IMR-90 (cell line): ENCODE measurements at regions not wholly inside any gene's neighbourhood (a gene's known extent, or its start where the extent isn't known, plus 50 kb on each side); places are given as distances from the start of the nearest gene placed in this dataset.

Experiments
- ATAC-seq: fragments of 200-7000 bp; cut with Tn5 transposase; 2 replicates; pipeline ENCODE4 v1.9.1; 2020; ENCODE audit warnings: low read depth, mild to moderate bottlenecking, moderate library complexity
- BruUV-seq: library from RNA; stranded (reverse); fragments of 400-500 nt; replicated peaks from 2 replicates; lab custom pipeline; 2021; lab: Mats Ljungman, UMichigan
- CTCF ChIA-PET: fragments of 300-600 bp; formaldehyde crosslinking; extraction: SDS; loops from one replicate; lab custom pipeline; 2021; ENCODE audit warnings: antibody characterized with exemption; lab: Yijun Ruan, JAX
- POLR2A ChIA-PET: fragments of 300-600 bp; sonication (Branson Sonifier 250); formaldehyde crosslinking; loops from one replicate; lab custom pipeline; 2022; ENCODE audit warnings: antibody characterized with exemption; ENCODE audit not compliant: unreplicated experiment; lab: Charles Lee
- DNase-seq: peaks from one replicate; pipeline ENCODE4 v3.0.0; 2013
- H2AFZ ChIP-seq: replicated peaks from 2 replicates; pipeline ENCODE3; 2013; ENCODE audit warnings: low read length, mild to moderate bottlenecking; ENCODE audit not compliant: poor library complexity
- H2AK5ac ChIP-seq: 2 replicates; pipeline ENCODE4 v1.6.1; 2013; ENCODE audit warnings: low read depth, low read length, inconsistent platforms
- H2AK9ac ChIP-seq: replicated peaks from 2 replicates; pipeline ENCODE3; 2013; ENCODE audit warnings: mild to moderate bottlenecking, low read depth, low read length, moderate library complexity; ENCODE audit not compliant: poor library complexity
- H2BK120ac ChIP-seq: 2 replicates; pipeline ENCODE4 v1.6.1; 2013; ENCODE audit warnings: low read depth, low read length, inconsistent platforms
- H2BK15ac ChIP-seq: 3 replicates; pipeline ENCODE4 v1.6.1; 2013; ENCODE audit warnings: low read depth, low read length, inconsistent platforms
- H2BK20ac ChIP-seq: 2 replicates; pipeline ENCODE4 v1.6.1; 2013; ENCODE audit warnings: low read depth, mild to moderate bottlenecking, inconsistent platforms, low read length, moderate library complexity
- H2BK5ac ChIP-seq: 2 replicates; pipeline ENCODE4 v1.6.1; 2013; ENCODE audit warnings: mild to moderate bottlenecking, low read depth, low read length, inconsistent platforms; ENCODE audit not compliant: poor library complexity, severe bottlenecking
- H3K14ac ChIP-seq: replicated peaks from 2 replicates; pipeline ENCODE4 v1.6.1; 2013; ENCODE audit warnings: low read depth, low read length, inconsistent platforms
- H3K18ac ChIP-seq: 2 replicates; pipeline ENCODE4 v1.6.1; 2013; ENCODE audit warnings: low read depth, low read length, control low read depth
- H3K23ac ChIP-seq: 2 replicates; pipeline ENCODE4 v1.6.1; 2013; ENCODE audit warnings: low read depth, low read length, inconsistent platforms
- H3K27ac ChIP-seq: 2 replicates; pipeline ENCODE4 v1.5.1; 2013; ENCODE audit warnings: mild to moderate bottlenecking, control low read depth, low read length; ENCODE audit not compliant: insufficient read depth
- H3K27me3 ChIP-seq: 2 replicates; pipeline ENCODE4 v1.6.1; 2013; ENCODE audit warnings: low read length; ENCODE audit not compliant: control insufficient read depth, insufficient read depth
- H3K36me3 ChIP-seq: 2 replicates; pipeline ENCODE4 v1.6.1; 2013; ENCODE audit warnings: low read length, mixed read lengths; ENCODE audit not compliant: control insufficient read depth, insufficient read depth
- H3K4ac ChIP-seq: 2 replicates; pipeline ENCODE4 v1.6.1; 2013; ENCODE audit warnings: low read depth, low read length, inconsistent platforms
- H3K4me1 ChIP-seq: 2 replicates; pipeline ENCODE4 v1.6.1; 2013; ENCODE audit warnings: low read length, mixed read lengths; ENCODE audit not compliant: control insufficient read depth, insufficient read depth
- H3K4me2 ChIP-seq: 2 replicates; pipeline ENCODE4 v1.6.1; 2013; ENCODE audit warnings: low read depth, mild to moderate bottlenecking, control low read depth, low read length, moderate library complexity
- H3K4me3 ChIP-seq: 2 replicates; pipeline ENCODE4 v1.5.1; 2013; ENCODE audit warnings: low read depth, mild to moderate bottlenecking, control low read depth, low read length, moderate library complexity; ENCODE audit not compliant: insufficient read depth
- H3K56ac ChIP-seq: 2 replicates; pipeline ENCODE4 v1.6.1; 2013; ENCODE audit warnings: low read length, inconsistent platforms; ENCODE audit not compliant: insufficient read depth; ENCODE audit errors: extremely low read depth
- H3K79me1 ChIP-seq, 2 experiments: 2 replicates each; pipeline ENCODE4 v1.6.1; 2013; ENCODE audit warnings: low read length in 2 of 2, inconsistent platforms in 1 of 2, low read depth in 1 of 2
- H3K9ac ChIP-seq: 2 replicates; pipeline ENCODE4 v1.6.1; 2013; ENCODE audit warnings: low read depth, low read length, control low read depth
- H3K9me1 ChIP-seq: 2 replicates; pipeline ENCODE4 v1.6.1; 2013; ENCODE audit warnings: low read length, inconsistent platforms; ENCODE audit not compliant: insufficient read depth
- H3K9me3 ChIP-seq: 2 replicates; pipeline ENCODE4 v1.6.1; 2013; ENCODE audit warnings: low read length; ENCODE audit not compliant: control insufficient read depth, insufficient read depth
- H4K20me1 ChIP-seq: 2 replicates; pipeline ENCODE4 v1.6.1; 2013; ENCODE audit warnings: low read length, inconsistent platforms; ENCODE audit not compliant: insufficient read depth
- H4K5ac ChIP-seq: 2 replicates; pipeline ENCODE4 v1.6.1; 2013; ENCODE audit warnings: mild to moderate bottlenecking, low read depth, low read length, control low read depth
- H4K8ac ChIP-seq, 2 experiments: 2 replicates each; pipeline ENCODE4 v1.6.1; 2013; ENCODE audit warnings: low read depth in 2 of 2, low read length in 2 of 2, control low read depth in 1 of 2, inconsistent platforms in 1 of 2
- H4K91ac ChIP-seq: 2 replicates; pipeline ENCODE4 v1.6.1; 2013; ENCODE audit warnings: low read depth, low read length, inconsistent platforms; ENCODE audit not compliant: insufficient read depth
- CEBPB ChIP-seq: IDR thresholded peaks from 2 replicates; pipeline ENCODE4 v1.6.1; 2012; ENCODE audit warnings: low read depth, low read length, improper control_type of control experiment
- MAZ ChIP-seq: IDR thresholded peaks from 2 replicates; pipeline ENCODE4 v1.6.1; 2012; ENCODE audit warnings: low read depth, mild to moderate bottlenecking, low read length, improper control_type of control experiment, moderate library complexity, borderline replicate concordance
- POLR2A ChIP-seq: IDR thresholded peaks from 2 replicates; pipeline ENCODE4 v1.6.1; 2012; ENCODE audit warnings: mild to moderate bottlenecking, low read depth, low read length
- RCOR1 ChIP-seq: IDR thresholded peaks from 2 replicates; pipeline ENCODE4 v1.6.1; 2012; ENCODE audit warnings: mild to moderate bottlenecking, low read length, improper control_type of control experiment; ENCODE audit not compliant: insufficient replicate concordance
- RFX5 ChIP-seq: IDR thresholded peaks from 2 replicates; pipeline ENCODE4 v1.8.0; 2012; ENCODE audit warnings: low read depth, mild to moderate bottlenecking, low read length, moderate library complexity
- WGBS, 2 experiments: methylation state at CpG; one replicate each; pipeline versions ENCODE4 v1.1.5 to v1.1.7; 2013; ENCODE audit warnings: missing lambda C conversion rate in 2 of 2; ENCODE audit not compliant: insufficient read length in 1 of 2; ENCODE audit errors: extremely low coverage in 2 of 2; 5-methylcytosine and 5-hydroxymethylcytosine counted together
- dilution Hi-C: fragments of 300-500 bp; cut with HindIII; formaldehyde crosslinking; loops from one replicate; pipeline ENCODE4 v1.14.3; 2018; ENCODE audit warnings: low sequenced_read_pairs; ENCODE audit not compliant: unreplicated experiment
- in situ Hi-C: fragments of 300-500 bp; cut with MboI; formaldehyde crosslinking; loops from 3 replicates; pipeline ENCODE4 v1.14.3; 2019; ENCODE audit warnings: low sequenced_read_pairs, inconsistent platforms, mixed read lengths
- intact Hi-C: fragments of 100-400 bp; cut with micrococcal nuclease; formaldehyde crosslinking; loops from 2 replicates; pipeline ENCODE4 v1.10.0; 2022
- TF ChIP-seq, protein P1 (sequence below): conservative IDR thresholded peaks from 2 replicates; pipeline ENCODE4 v1.5.1; 2012; ENCODE audit warnings: mild to moderate bottlenecking, low read depth, low read length, improper control_type of control experiment

DNA sequence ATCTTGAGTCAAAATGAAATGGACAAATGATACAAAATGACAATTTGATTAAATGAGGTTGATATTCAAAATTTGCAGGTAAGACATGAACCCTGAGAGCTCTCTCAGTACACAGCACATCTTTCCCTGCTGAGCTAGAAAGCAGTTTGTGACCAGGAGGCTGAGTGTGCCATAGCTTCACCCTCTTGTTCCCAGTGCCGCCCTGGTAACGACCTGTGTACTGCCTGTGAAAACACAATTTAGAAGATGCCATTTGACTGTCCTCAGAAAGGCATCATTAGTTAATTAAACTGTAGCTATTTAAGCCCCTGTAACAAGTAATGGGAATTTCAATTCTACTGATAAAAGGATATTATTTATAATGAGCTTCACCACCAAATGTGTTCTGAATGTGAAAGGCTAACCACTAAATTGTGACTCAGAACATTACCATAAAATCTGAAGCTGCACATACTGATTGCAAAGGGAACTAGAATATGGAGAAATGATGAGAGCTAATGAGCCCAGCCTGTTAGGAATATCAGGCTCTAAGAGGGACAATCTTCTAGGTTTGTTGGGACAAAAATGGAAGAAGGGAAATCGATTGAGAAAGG, 212.9 kb upstream of the ARPP21 start:
- H2BK15ac ChIP-seq, result no peak overlapping the region
- no CpG with 5 or more reads among the region's 3 CpGs for WGBS, 2 experiments
- POLR2A ChIA-PET, result no interaction called here
- H4K8ac ChIP-seq, result no peak overlapping the region
- dilution Hi-C loops (no loop called here), intact Hi-C loops (no loop called here), in situ Hi-C loops (no loop called here)
- H3K36me3 ChIP-seq, result no peaks in the 10 kb centered on the region
- H3K9me1 ChIP-seq, result no peaks in the 10 kb centered on the region
- H3K23ac ChIP-seq, result no peak overlapping the region
- DNase-seq, result no peak
- H2BK20ac ChIP-seq, result no peak overlapping the region
- H3K4ac ChIP-seq, result no peak overlapping the region
- peaks cover 2% of the 10 kb centered on the region; the same call in 1 of the 2 replicates for H3K9me3 ChIP-seq
- no peak overlapping the region for H4K5ac ChIP-seq
- no peaks in the 10 kb centered on the region for H3K4me1 ChIP-seq
- no peak overlapping the region for H2AK9ac ChIP-seq
- H4K20me1 ChIP-seq, result no peaks in the 10 kb centered on the region
- no peak overlapping the region for H3K18ac ChIP-seq
- no peak overlapping the region for H2BK120ac ChIP-seq
- no peak overlapping the region for H2AK5ac ChIP-seq
- H2AFZ ChIP-seq, result no peak overlapping the region
- H3K56ac ChIP-seq, result no peak overlapping the region
- no peak overlapping the region for H2BK5ac ChIP-seq
- TF ChIP-seq RFX5 (no peak), CEBPB (no peak), POLR2A (no peak), MAZ (no peak), RCOR1 (no peak)
- TF ChIP-seq, protein P1, sequence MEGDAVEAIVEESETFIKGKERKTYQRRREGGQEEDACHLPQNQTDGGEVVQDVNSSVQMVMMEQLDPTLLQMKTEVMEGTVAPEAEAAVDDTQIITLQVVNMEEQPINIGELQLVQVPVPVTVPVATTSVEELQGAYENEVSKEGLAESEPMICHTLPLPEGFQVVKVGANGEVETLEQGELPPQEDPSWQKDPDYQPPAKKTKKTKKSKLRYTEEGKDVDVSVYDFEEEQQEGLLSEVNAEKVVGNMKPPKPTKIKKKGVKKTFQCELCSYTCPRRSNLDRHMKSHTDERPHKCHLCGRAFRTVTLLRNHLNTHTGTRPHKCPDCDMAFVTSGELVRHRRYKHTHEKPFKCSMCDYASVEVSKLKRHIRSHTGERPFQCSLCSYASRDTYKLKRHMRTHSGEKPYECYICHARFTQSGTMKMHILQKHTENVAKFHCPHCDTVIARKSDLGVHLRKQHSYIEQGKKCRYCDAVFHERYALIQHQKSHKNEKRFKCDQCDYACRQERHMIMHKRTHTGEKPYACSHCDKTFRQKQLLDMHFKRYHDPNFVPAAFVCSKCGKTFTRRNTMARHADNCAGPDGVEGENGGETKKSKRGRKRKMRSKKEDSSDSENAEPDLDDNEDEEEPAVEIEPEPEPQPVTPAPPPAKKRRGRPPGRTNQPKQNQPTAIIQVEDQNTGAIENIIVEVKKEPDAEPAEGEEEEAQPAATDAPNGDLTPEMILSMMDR, result no peak
- no peaks in the 10 kb centered on the region for H3K79me1 ChIP-seq
- no TSS peak for BruUV-seq
- no peak overlapping the region for H3K4me3 ChIP-seq
- no peak for ATAC-seq
- H3K9ac ChIP-seq, result no peak overlapping the region
- no peak overlapping the region for H3K27ac ChIP-seq
- H3K27me3 ChIP-seq, result no peaks in the 10 kb centered on the region
- CTCF ChIA-PET, result no interaction called here
- no peak overlapping the region for H3K4me2 ChIP-seq
- no peak overlapping the region for H4K91ac ChIP-seq
- no peak overlapping the region for H3K14ac ChIP-seq
